K562 (cell line): ENCODE measurements at regions not wholly inside any gene's neighbourhood (a gene's known extent, or its start where the extent isn't known, plus 50 kb on each side); places are given as distances from the start of the nearest gene placed in this dataset.
"Not testable (repeated sequence)": the region's sequence is repeated elsewhere in the genome, so short reads cannot be mapped to it uniquely, and the experiment has no call there.

Experiments used
- ASH1L ChIP-seq: fragments of 450-650 bp; IDR thresholded peaks from 2 replicates; pipeline ENCODE4 v1.6.1; 2018; ENCODE audit warnings: borderline replicate concordance, mild to moderate bottlenecking, low read depth; ENCODE audit not compliant: partially characterized antibody
- BRD4 ChIP-seq: fragments of 200-600 bp; sonication (generic); IDR thresholded peaks from 2 replicates; pipeline ENCODE4 v1.6.1; 2017; ENCODE audit warnings: inconsistent platforms
- CCAR2 ChIP-seq: fragments of 200-400 bp; formaldehyde crosslinking; IDR thresholded peaks from 2 replicates; pipeline ENCODE4 v1.6.1; 2017; ENCODE audit warnings: mild to moderate bottlenecking, low read depth, low read length
- CTCF ChIP-seq, 3 experiments: IDR thresholded peaks in 2 of 3; conservative IDR thresholded peaks in 1 of 3; 2 replicates each; pipeline ENCODE4 v1.5.1; 2011 to 2012; ENCODE audit warnings: low read length in 3 of 3, mild to moderate bottlenecking in 3 of 3, control low read depth in 2 of 3, improper control_type of control experiment in 1 of 3, inconsistent platforms in 1 of 3, low read depth in 1 of 3, mixed read lengths in 1 of 3, moderate library complexity in 1 of 3; ENCODE audit not compliant: insufficient read depth in 2 of 3
- ESRRA ChIP-seq: fragments of 450-650 bp; IDR thresholded peaks from 2 replicates; pipeline ENCODE4 v1.6.1; 2014; ENCODE audit warnings: low read depth, mild to moderate bottlenecking, moderate library complexity, borderline replicate concordance
- EZH2 ChIP-seq: IDR thresholded peaks from 2 replicates; pipeline ENCODE4 v1.6.1; 2012; ENCODE audit warnings: low read depth, mild to moderate bottlenecking, inconsistent platforms, low read length, borderline replicate concordance
- ILK ChIP-seq: fragments of 450-650 bp; IDR thresholded peaks from 2 replicates; pipeline ENCODE4 v1.6.1; 2016; ENCODE audit warnings: missing genetic modification characterization, low read depth, mild to moderate bottlenecking, missing compliant biosample characterization, moderate library complexity, borderline replicate concordance
- KLF6 ChIP-seq: fragments of 250-450 bp; sonication (Bioruptor Pico); IDR thresholded peaks from 2 replicates; pipeline ENCODE4 v1.4.0; 2020; ENCODE audit warnings: mild to moderate bottlenecking, moderate library complexity, borderline replicate concordance
- ZNF395 ChIP-seq: fragments of 200-800 bp; sonication (Bioruptor generic); IDR thresholded peaks from 2 replicates; pipeline ENCODE4 v1.6.1; 2017; ENCODE audit warnings: missing genetic modification characterization, missing compliant biosample characterization
- ZNF609 ChIP-seq: sonication (generic); formaldehyde crosslinking; IDR thresholded peaks from 2 replicates; pipeline ENCODE4 v1.8.1; 2023; ENCODE audit warnings: missing genetic modification reagents, mild to moderate bottlenecking, borderline replicate concordance
- TF ChIP-seq, protein P1 (sequence below): fragments of 450-650 bp; formaldehyde crosslinking; IDR thresholded peaks from 2 replicates; pipeline ENCODE4 v1.4.0; 2022; ENCODE audit warnings: missing genetic modification characterization
- TF ChIP-seq, protein P2 (sequence below): fragments of 250-450 bp; sonication (Bioruptor Pico); IDR thresholded peaks from 2 replicates; pipeline ENCODE4 v1.8.0; 2022; ENCODE audit warnings: inconsistent platforms, mild to moderate bottlenecking, moderate library complexity, borderline replicate concordance

GRCh38 chr10:64810046-64810445, 1288.8 kb downstream of the REEP3 start:
- TF ChIP-seq ESRRA; KLF6 (CRISPR knock-in tag); ZNF395 (CRISPR knock-in tag); CCAR2; ILK (tag); ZNF609 (CRISPR knock-in tag); ASH1L; CTCF (IDR thresholded peaks at IDR 0.05 in 2 of 3, conservative IDR thresholded peaks at IDR 0.05 in 1 of 3; ENCODE audit: insufficient read depth in 2 of 3, low read depth in 1 of 3, low read length in 3 of 3); BRD4; EZH2: not testable (repeated sequence)
- TF ChIP-seq, protein P1, sequence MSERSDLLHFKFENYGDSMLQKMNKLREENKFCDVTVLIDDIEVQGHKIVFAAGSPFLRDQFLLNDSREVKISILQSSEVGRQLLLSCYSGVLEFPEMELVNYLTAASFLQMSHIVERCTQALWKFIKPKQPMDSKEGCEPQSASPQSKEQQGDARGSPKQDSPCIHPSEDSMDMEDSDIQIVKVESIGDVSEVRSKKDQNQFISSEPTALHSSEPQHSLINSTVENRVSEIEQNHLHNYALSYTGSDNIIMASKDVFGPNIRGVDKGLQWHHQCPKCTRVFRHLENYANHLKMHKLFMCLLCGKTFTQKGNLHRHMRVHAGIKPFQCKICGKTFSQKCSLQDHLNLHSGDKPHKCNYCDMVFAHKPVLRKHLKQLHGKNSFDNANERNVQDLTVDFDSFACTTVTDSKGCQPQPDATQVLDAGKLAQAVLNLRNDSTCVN (CRISPR knock-in tag): not testable (repeated sequence)
- TF ChIP-seq, protein P2, sequence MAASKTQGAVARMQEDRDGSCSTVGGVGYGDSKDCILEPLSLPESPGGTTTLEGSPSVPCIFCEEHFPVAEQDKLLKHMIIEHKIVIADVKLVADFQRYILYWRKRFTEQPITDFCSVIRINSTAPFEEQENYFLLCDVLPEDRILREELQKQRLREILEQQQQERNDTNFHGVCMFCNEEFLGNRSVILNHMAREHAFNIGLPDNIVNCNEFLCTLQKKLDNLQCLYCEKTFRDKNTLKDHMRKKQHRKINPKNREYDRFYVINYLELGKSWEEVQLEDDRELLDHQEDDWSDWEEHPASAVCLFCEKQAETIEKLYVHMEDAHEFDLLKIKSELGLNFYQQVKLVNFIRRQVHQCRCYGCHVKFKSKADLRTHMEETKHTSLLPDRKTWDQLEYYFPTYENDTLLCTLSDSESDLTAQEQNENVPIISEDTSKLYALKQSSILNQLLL (CRISPR knock-in tag): not testable (repeated sequence)
